ENCODE measurements at regions not wholly inside any gene's neighbourhood (a gene's known extent, or its start where the extent isn't known, plus 50 kb on each side); places are given as distances from the start of the nearest gene placed in this dataset.

GRCh38 chr6:148134592-148134991 is 208.0 kb upstream of the SASH1 start:
- Histone ChIP-seq H3K4me3 (ENCODE audit: low read length) (no peak overlapping the region), H2AFZ (ENCODE audit: low read length) (no peak overlapping the region), H3K27ac (ENCODE audit: low read length) (no peak overlapping the region), H3K4me2 (ENCODE audit: low read length) (no peak overlapping the region), H3K9me2 (replicated peaks; ENCODE audit: low read length) (no peaks in the 10 kb centered on the region), H4K20me1 (ENCODE audit: low read length) (no peaks in the 10 kb centered on the region), H3K4me1 (ENCODE audit: insufficient read depth, low read length) (peaks cover 15% of the 10 kb centered on the region), H3K27me3 (ENCODE audit: low read length) (no peaks in the 10 kb centered on the region), H3K79me2 (ENCODE audit: low read length) (no peaks in the 10 kb centered on the region), H3F3A (ENCODE audit: low read length, unreplicated experiment) (no peaks in the 10 kb centered on the region), H3K9ac (ENCODE audit: low read length) (no peak overlapping the region), H3K36me3 (ENCODE audit: low read depth, low read length) (no peaks in the 10 kb centered on the region), H3K9me3 (ENCODE audit: low read length) (no peaks in the 10 kb centered on the region)
- ATAC-seq (no peak), DNase-seq (no peak)
- POLR2A ChIA-PET (ENCODE audit: unreplicated experiment) = no interaction called here
- intact Hi-C loops (cut with micrococcal nuclease) = loop anchor here (5.0 kb wide), 1 partner anchor 47 kb away; no protein-coding TSS in a partner anchor
- TF ChIP-seq EZH2 (IDR thresholded peaks at IDR 0.05; ENCODE audit: low read length, unreplicated experiment) (no peak), CTCF (conservative IDR thresholded peaks at IDR 0.05; ENCODE audit: low read depth, low read length) (no peak), EZH2phosphoT487 (IDR thresholded peaks at IDR 0.05; ENCODE audit: borderline replicate concordance, low read length) (no peak)
- BruUV-seq (replicated peaks) = no TSS peak
- CTCF ChIA-PET = no interaction called here

DNA sequence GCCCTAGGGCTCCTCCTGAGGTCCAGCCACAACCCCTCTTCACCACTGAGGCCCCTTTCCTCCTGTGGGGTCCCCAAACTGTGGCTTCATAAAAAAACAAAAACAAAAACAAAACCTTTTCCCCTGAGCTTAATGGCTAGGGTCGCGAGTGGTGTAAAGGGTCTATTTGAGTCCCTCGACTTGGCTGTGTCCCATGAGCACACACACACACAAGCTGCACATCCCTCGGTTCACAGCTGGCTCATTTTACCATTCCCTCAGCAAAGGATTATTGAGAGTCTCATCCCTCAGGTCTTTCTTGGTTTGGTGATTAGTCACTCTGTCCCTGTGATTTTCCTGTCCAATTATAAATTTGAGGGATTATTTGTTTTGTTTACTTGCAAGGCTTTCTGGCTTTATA is 206.1 kb upstream of the SASH1 start:
- Histone ChIP-seq H3K9me3 (ENCODE audit: low read length) (no peaks in the 10 kb centered on the region), H3K27me3 (ENCODE audit: low read length) (no peaks in the 10 kb centered on the region), H3K27ac (ENCODE audit: low read length) (no peak overlapping the region), H3K9me2 (replicated peaks; ENCODE audit: low read length) (no peaks in the 10 kb centered on the region), H3K4me1 (ENCODE audit: insufficient read depth, low read length) (peaks cover 31% of the 10 kb centered on the region), H3F3A (ENCODE audit: low read length, unreplicated experiment) (peaks cover 5% of the 10 kb centered on the region), H3K36me3 (ENCODE audit: low read depth, low read length) (no peaks in the 10 kb centered on the region), H4K20me1 (ENCODE audit: low read length) (no peaks in the 10 kb centered on the region), H3K4me3 (ENCODE audit: low read length) (no peak overlapping the region), H3K4me2 (ENCODE audit: low read length) (no peak overlapping the region), H3K79me2 (ENCODE audit: low read length) (no peaks in the 10 kb centered on the region), H3K9ac (ENCODE audit: low read length) (no peak overlapping the region), H2AFZ (ENCODE audit: low read length) (no peak overlapping the region)
- intact Hi-C loops (cut with micrococcal nuclease) = no loop called here
- CTCF ChIA-PET = no interaction called here
- no peak for TF ChIP-seq EZH2 (IDR thresholded peaks at IDR 0.05; ENCODE audit: low read length, unreplicated experiment)
- no peak for TF ChIP-seq EZH2phosphoT487 (IDR thresholded peaks at IDR 0.05; ENCODE audit: borderline replicate concordance, low read length)
- no peak for TF ChIP-seq CTCF (conservative IDR thresholded peaks at IDR 0.05; ENCODE audit: low read depth, low read length)
- POLR2A ChIA-PET (ENCODE audit: unreplicated experiment) = no interaction called here
- no TSS peak for BruUV-seq (replicated peaks)
- DNase-seq (no peak), ATAC-seq (no peak)

- Histone ChIP-seq H3K9me3 (ENCODE audit: low read length) (no peaks in the 10 kb centered on the region), H3K4me3 (ENCODE audit: low read length) (no peak overlapping the region), H3K27ac (ENCODE audit: low read length) (no peak overlapping the region), H3K9me2 (replicated peaks; ENCODE audit: low read length) (no peaks in the 10 kb centered on the region), H3K79me2 (ENCODE audit: low read length) (no peaks in the 10 kb centered on the region), H3F3A (ENCODE audit: low read length, unreplicated experiment) (peaks cover 7% of the 10 kb centered on the region), H4K20me1 (ENCODE audit: low read length) (no peaks in the 10 kb centered on the region), H3K9ac (ENCODE audit: low read length) (no peak overlapping the region), H3K27me3 (ENCODE audit: low read length) (no peaks in the 10 kb centered on the region), H3K4me1 (ENCODE audit: insufficient read depth, low read length) (peaks cover 30% of the 10 kb centered on the region), H2AFZ (ENCODE audit: low read length) (no peak overlapping the region), H3K36me3 (ENCODE audit: low read depth, low read length) (no peaks in the 10 kb centered on the region), H3K4me2 (ENCODE audit: low read length) (no peak overlapping the region)
- BruUV-seq (replicated peaks) = no TSS peak
- TF ChIP-seq EZH2 (IDR thresholded peaks at IDR 0.05; ENCODE audit: low read length, unreplicated experiment) = no peak
- TF ChIP-seq EZH2phosphoT487 (IDR thresholded peaks at IDR 0.05; ENCODE audit: borderline replicate concordance, low read length) = no peak
- no peak for TF ChIP-seq CTCF (conservative IDR thresholded peaks at IDR 0.05; ENCODE audit: low read depth, low read length)
- POLR2A ChIA-PET (ENCODE audit: unreplicated experiment) = no interaction called here
- DNase-seq = no peak
- no peak for ATAC-seq
- intact Hi-C loops (cut with micrococcal nuclease) = no loop called here
- CTCF ChIA-PET = no interaction called here
These were observed 205.0 kb upstream of the SASH1 start for GRCh38 chr6:148137652-148138051.

All from PC-3 (cell line).